Aorta (tissue), 5 donors: ENCODE measurements at regions not wholly inside any gene's neighbourhood (a gene's known extent, or its start where the extent isn't known, plus 50 kb on each side); places are given as distances from the start of the nearest gene placed in this dataset.
A peak's percentile ranks its signal among the peaks of the same experiment; 100 is the strongest.
"Not testable (repeated sequence)": the region's sequence is repeated elsewhere in the genome, so short reads cannot be mapped to it uniquely, and the experiment has no call there.

Experiments used
- ATAC-seq: fragments of 200-7000 bp; cut with Tn5 transposase; one replicate; pipeline ENCODE4 v1.9.1; 2022; ENCODE audit warnings: moderate library complexity; ENCODE audit not compliant: low FRiP score
- DNase-seq, 2 donors: peaks; one replicate each; pipeline ENCODE4 v3.0.0-alpha.2; 2020
- H3K27ac ChIP-seq, 2 donors: one replicate each; pipeline ENCODE4 v1.5.1; 2013; ENCODE audit warnings: low read length in 2 of 2, mild to moderate bottlenecking in 2 of 2, moderate library complexity in 2 of 2, control low read depth in 1 of 2, inconsistent platforms in 1 of 2, low read depth in 1 of 2
- H3K27me3 ChIP-seq, 2 donors: one replicate each; pipeline ENCODE4 v1.6.1; 2013; ENCODE audit warnings: control low read depth in 1 of 2, low read length in 1 of 2, mild to moderate bottlenecking in 1 of 2, moderate library complexity in 1 of 2; ENCODE audit not compliant: insufficient read depth in 2 of 2, control insufficient read depth in 1 of 2
- H3K36me3 ChIP-seq, 2 donors: one replicate each; pipeline ENCODE4 v1.6.1; 2013; ENCODE audit warnings: control low read depth in 1 of 2, low read length in 1 of 2, mild to moderate bottlenecking in 1 of 2; ENCODE audit not compliant: insufficient read depth in 2 of 2, control insufficient read depth in 1 of 2
- H3K4me1 ChIP-seq, 2 donors: one replicate each; pipeline ENCODE4 v1.6.1; 2013; ENCODE audit warnings: low read length in 2 of 2, control low read depth in 1 of 2, mild to moderate bottlenecking in 1 of 2, moderate library complexity in 1 of 2; ENCODE audit not compliant: insufficient read depth in 2 of 2, control insufficient read depth in 1 of 2
- H3K4me3 ChIP-seq, 2 donors: one replicate each; pipeline ENCODE4 v1.5.1; 2013; ENCODE audit warnings: low read length in 2 of 2, control low read depth in 1 of 2, mild to moderate bottlenecking in 1 of 2
- H3K9me3 ChIP-seq: one replicate; pipeline ENCODE4 v1.6.1; 2013; ENCODE audit warnings: mild to moderate bottlenecking, low read length; ENCODE audit not compliant: control insufficient read depth
- WGBS, 2 donors: extraction: QIAGEN DNeasy Blood & Tissue Kit; methylation state at CpG; one replicate each; pipeline ENCODE4 v1.1.7; 2013; 5-methylcytosine and 5-hydroxymethylcytosine counted together
- intact Hi-C, 2 donors: fragments of 100-400 bp; cut with DNase I; formaldehyde crosslinking; loops; one replicate each; pipeline versions ENCODE4 v1.14.2 to v1.15.0; 2022
- donor health status: healthy with polysubstance abuse.
- donor health status: Bipolar disorder and iron deficiency.
- donor health status: DM: no; HTN: no; CAD: no.
- donor health status: DM: no; HTN: no; CAD: no.
- donor health status: DM: yes; HTN: yes; CAD: no.

GRCh38 chr9:39018107-39018506, 269.9 kb downstream of the CNTNAP3 start:
- 72 to 83% methylated on average over 1 of the region's 1 CpG for WGBS, 2 donors
- H3K4me1 ChIP-seq, H3K27ac ChIP-seq, H3K27me3 ChIP-seq, ATAC-seq, H3K9me3 ChIP-seq, intact Hi-C loops, H3K36me3 ChIP-seq, DNase-seq, H3K4me3 ChIP-seq: not testable (repeated sequence)

DNA sequence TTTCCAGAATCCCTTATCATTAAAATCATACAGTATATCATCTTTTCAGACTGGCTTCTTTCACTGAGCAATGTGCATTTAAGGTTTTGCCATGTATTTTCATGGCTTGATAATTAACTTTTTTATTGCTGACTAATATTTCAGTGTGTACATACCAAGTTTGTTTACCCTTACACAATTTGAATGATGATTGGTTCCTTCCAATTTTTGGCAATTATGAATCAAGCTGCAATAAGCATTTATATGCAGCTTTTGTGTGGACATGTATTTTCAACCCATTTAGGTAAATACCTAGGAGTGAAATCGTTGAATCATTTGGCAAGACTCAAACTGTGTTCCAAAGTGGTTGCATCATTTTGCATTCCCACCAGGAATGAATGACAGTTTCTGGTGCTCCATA, 272.8 kb downstream of the CNTNAP3 start:
- H3K27ac ChIP-seq, H3K4me1 ChIP-seq, ATAC-seq, H3K9me3 ChIP-seq, DNase-seq, intact Hi-C loops, H3K36me3 ChIP-seq, H3K4me3 ChIP-seq, H3K27me3 ChIP-seq: not testable (repeated sequence)
- WGBS, 2 donors, result no CpG with 5 or more reads among the region's 1 CpG

DNA sequence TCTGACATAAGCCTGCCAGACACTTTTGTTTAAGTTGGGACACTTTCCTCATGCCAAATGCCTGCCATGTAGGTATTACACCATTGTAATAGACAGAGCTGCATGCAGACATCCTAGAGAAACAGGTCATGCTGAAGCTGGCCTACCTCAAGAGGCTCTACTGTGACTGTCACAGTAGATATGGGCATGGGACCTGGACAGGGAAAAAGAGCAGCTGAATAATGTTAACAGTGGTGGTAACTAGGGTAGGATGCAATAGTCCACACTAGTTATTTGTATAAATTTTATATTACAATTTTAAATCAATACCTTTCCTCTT, 273.2 kb downstream of the CNTNAP3 start:
- H3K27ac ChIP-seq, H3K4me3 ChIP-seq, intact Hi-C loops, ATAC-seq, H3K4me1 ChIP-seq, H3K27me3 ChIP-seq, H3K36me3 ChIP-seq, DNase-seq, H3K9me3 ChIP-seq: not testable (repeated sequence)

DNA sequence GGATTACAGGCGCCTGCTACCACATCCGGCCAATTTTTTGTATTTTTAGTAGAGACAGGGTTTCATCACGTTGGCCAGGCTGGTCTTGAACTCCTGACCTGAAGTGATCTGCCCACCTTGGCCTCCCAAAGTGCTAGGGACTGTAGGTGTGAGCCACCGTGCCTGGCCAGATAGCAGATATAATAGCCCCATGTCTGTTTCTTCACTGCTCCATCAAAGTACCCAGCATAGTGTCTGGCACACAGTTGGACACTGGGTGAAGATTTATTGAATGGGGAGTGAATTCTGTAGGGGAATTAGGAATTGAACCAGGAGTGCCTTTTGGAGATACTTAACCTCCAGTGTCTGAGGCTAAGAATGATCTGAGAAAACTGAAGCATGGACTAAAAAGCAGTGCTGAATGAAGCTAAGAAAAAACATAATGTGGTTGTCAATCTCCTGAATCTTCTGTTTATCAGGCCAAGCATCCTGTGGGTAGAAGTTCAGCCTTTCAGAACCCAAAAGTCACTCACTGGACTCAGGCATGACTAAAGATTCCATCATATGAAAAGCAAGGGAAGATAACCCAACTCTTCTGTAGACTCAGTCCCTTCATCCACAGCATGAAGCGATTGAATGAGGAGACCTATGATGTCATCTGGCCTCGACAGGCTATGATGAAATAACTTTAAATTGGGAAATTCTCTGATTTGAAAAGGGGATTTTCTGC, 273.7 kb downstream of the CNTNAP3 start:
- DNase-seq, H3K4me1 ChIP-seq, H3K9me3 ChIP-seq, H3K27ac ChIP-seq, H3K27me3 ChIP-seq, H3K4me3 ChIP-seq, intact Hi-C loops, H3K36me3 ChIP-seq: not testable (repeated sequence)
- WGBS, 2 donors, result 79 to 85% methylated on average over 4 of the region's 6 CpGs
- ATAC-seq, result peak; percentile 11

GRCh38 chr9:39009743-39010142, 278.2 kb downstream of the CNTNAP3 start:
- H3K27me3 ChIP-seq, H3K27ac ChIP-seq, DNase-seq, H3K4me3 ChIP-seq, H3K4me1 ChIP-seq, H3K36me3 ChIP-seq, H3K9me3 ChIP-seq, intact Hi-C loops: not testable (repeated sequence)
- peak; percentile 31 for ATAC-seq
- 96% methylated on average over 4 of the region's 4 CpGs for WGBS, 2 donors

GRCh38 chr9:39009343-39009742, 278.6 kb downstream of the CNTNAP3 start:
- intact Hi-C loops, H3K4me3 ChIP-seq, H3K4me1 ChIP-seq, DNase-seq, H3K27me3 ChIP-seq, H3K9me3 ChIP-seq, H3K27ac ChIP-seq, H3K36me3 ChIP-seq: not testable (repeated sequence)
- ATAC-seq, result peak; percentile 33

GRCh38 chr9:39008907-39009306, 279.1 kb downstream of the CNTNAP3 start:
- H3K27me3 ChIP-seq, H3K9me3 ChIP-seq, H3K4me3 ChIP-seq, intact Hi-C loops, H3K36me3 ChIP-seq, DNase-seq, H3K27ac ChIP-seq, H3K4me1 ChIP-seq: not testable (repeated sequence)
- 86 to 91% methylated on average over 2 of the region's 2 CpGs for WGBS, 2 donors
- peak; percentile 27 for ATAC-seq

GRCh38 chr9:39005736-39006135, 282.2 kb downstream of the CNTNAP3 start:
- H3K9me3 ChIP-seq, H3K27me3 ChIP-seq, H3K36me3 ChIP-seq, H3K27ac ChIP-seq, intact Hi-C loops, H3K4me1 ChIP-seq, DNase-seq, H3K4me3 ChIP-seq, ATAC-seq: not testable (repeated sequence)

DNA sequence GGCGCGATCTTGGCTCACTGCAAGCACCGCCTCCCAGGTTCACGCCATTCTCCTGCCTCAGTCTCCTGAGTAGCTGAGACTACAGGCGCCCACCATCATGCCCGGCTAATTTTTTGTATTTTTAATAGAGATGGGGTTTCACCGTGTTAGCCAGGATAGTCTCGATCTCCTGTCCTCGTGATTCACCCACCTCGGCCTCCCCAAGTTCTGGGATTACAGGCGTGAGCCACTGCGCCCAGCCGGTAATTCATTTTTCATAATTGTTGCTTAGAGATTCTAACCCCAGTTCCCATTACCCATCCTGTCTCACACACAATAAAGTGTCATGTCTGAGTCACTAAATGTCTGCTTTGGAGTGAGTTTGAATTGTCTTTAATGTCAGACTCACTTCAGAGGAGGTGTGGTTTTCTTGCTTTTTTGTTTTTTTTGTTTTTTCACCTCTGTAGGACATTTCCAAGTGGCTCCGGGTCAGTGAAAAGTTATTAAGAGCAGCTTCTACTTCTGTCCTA, 281.2 kb upstream of the FAM240B start:
- H3K36me3 ChIP-seq, H3K27ac ChIP-seq, DNase-seq, intact Hi-C loops, H3K9me3 ChIP-seq, H3K4me1 ChIP-seq, H3K4me3 ChIP-seq, H3K27me3 ChIP-seq, ATAC-seq: not testable (repeated sequence)
- WGBS, 2 donors, result 92 to 94% methylated on average over 13 of the region's 14 CpGs
